Testis (tissue), 2 donors: ENCODE measurements at regions not wholly inside any gene's neighbourhood (a gene's known extent, or its start where the extent isn't known, plus 50 kb on each side); places are given as distances from the start of the nearest gene placed in this dataset.

Experiments used
- DNase-seq: peaks from one replicate; pipeline ENCODE4 v3.0.0-alpha.2; 2019
- H3K27ac ChIP-seq, 2 donors: fragments of 200-600 bp; sonication (generic); one replicate each; pipeline ENCODE4 v1.5.1; 2019
- H3K27me3 ChIP-seq: fragments of 200-600 bp; sonication (generic); one replicate; pipeline ENCODE4 v1.5.1; 2019
- H3K36me3 ChIP-seq: fragments of 200-600 bp; sonication (generic); one replicate; pipeline ENCODE4 v1.5.1; 2017; ENCODE audit warnings: low read depth; ENCODE audit errors: missing control alignments
- H3K4me1 ChIP-seq: fragments of 200-600 bp; sonication (generic); one replicate; pipeline ENCODE4 v1.5.1; 2019
- H3K4me3 ChIP-seq, 2 donors: fragments of 200-600 bp; sonication (generic); one replicate each; pipeline ENCODE4 v1.5.1; 2017 to 2019
- H3K9me3 ChIP-seq: fragments of 200-600 bp; sonication (generic); one replicate; pipeline ENCODE4 v1.5.1; 2017
- POLR2A ChIP-seq: fragments of 450-650 bp; IDR thresholded peaks from one replicate; pipeline ENCODE4 v1.6.1; 2017; ENCODE audit warnings: antibody characterized with exemption, mild to moderate bottlenecking, moderate library complexity
- WGBS, 2 donors: methylation state at CpG; one replicate each; pipeline ENCODE4 v1.1.5; 2018; 5-methylcytosine and 5-hydroxymethylcytosine counted together
- intact Hi-C: fragments of 100-400 bp; cut with DNase I; formaldehyde crosslinking; loops from one replicate; pipeline ENCODE4 v1.15.1; 2023; ENCODE audit warnings: low total_unique reads
- TF ChIP-seq, protein P1 (sequence below), 3 experiments: fragments of 450-650 bp in 2 of 3; fragments of 200-600 bp in 1 of 3; sonication (generic) in 1 of 3; IDR thresholded peaks; one replicate each; pipeline ENCODE4 v1.5.1; 2016 to 2019; ENCODE audit warnings: antibody characterized with exemption in 3 of 3, mild to moderate bottlenecking in 2 of 3, moderate library complexity in 1 of 3

DNA sequence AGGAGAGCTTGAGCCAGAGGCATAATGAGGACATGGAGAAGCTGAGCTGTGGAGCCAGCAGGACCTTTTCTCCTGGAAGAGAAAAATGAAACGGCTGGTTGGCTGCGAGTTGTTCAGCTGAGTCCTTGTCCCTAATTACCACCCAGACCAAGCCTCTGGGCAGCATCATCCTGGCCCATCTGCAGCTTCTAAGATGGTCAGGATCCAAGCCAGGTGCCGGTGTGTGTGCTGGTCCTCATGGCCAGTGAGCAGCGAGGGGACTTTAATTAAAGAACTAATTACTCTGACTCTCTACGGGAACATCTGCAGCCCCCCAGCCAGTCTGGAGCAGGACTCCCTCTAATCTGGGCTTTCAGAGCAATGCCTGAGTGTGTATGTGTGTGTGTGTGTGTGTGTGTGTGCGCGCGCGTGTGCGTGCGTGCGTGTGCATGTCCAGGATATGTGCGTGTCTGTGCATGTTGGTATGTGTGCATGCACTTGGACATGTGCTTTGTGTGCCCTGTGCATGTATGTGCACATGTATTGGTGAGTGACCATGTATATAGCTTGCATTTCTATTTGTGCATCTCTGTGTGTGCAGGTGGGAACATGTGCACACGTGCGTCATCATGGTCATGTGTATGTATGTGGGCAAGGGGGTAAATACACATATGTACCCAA is 173.9 kb downstream of the DHX35 start:
- no peaks in the 10 kb centered on the region for H3K9me3 ChIP-seq
- no peak for DNase-seq
- H3K27me3 ChIP-seq, result no peaks in the 10 kb centered on the region
- H3K36me3 ChIP-seq, result no peaks in the 10 kb centered on the region
- no peak overlapping the region for H3K27ac ChIP-seq
- intact Hi-C loops, result no loop called here
- whole genome bisulfite sequencing, 2 donors, result 78 to 95% methylated on average over 11 to 15 of the region's 15 CpGs
- no peak overlapping the region for H3K4me3 ChIP-seq
- TF ChIP-seq POLR2A, result no peak
- TF ChIP-seq, protein P1, sequence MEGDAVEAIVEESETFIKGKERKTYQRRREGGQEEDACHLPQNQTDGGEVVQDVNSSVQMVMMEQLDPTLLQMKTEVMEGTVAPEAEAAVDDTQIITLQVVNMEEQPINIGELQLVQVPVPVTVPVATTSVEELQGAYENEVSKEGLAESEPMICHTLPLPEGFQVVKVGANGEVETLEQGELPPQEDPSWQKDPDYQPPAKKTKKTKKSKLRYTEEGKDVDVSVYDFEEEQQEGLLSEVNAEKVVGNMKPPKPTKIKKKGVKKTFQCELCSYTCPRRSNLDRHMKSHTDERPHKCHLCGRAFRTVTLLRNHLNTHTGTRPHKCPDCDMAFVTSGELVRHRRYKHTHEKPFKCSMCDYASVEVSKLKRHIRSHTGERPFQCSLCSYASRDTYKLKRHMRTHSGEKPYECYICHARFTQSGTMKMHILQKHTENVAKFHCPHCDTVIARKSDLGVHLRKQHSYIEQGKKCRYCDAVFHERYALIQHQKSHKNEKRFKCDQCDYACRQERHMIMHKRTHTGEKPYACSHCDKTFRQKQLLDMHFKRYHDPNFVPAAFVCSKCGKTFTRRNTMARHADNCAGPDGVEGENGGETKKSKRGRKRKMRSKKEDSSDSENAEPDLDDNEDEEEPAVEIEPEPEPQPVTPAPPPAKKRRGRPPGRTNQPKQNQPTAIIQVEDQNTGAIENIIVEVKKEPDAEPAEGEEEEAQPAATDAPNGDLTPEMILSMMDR (IDR thresholded peaks at IDR 0.05), result no peak
- H3K4me1 ChIP-seq, result no peaks in the 10 kb centered on the region

DNA sequence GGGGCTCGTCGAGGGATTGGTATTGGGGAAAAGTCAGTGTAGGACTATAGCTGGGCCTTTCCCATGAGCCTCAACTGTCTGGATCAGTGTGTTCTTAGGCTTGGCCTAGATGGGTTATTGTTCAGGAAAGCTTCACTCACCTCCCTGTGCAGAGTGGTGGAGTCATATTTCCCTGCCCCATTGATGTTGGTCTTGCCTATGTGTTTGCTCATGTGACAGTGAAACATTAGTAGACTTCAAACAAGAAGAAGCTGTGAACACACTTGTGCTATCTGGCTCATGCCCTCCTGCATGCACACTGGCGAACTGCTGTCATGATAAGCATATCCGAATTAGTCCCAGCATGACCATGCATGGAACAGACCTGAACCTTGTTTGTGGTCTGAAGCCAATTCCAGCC is 171.1 kb downstream of the DHX35 start:
- no peak overlapping the region for H3K4me3 ChIP-seq
- no peak overlapping the region for H3K27ac ChIP-seq
- TF ChIP-seq, protein P1 (IDR thresholded peaks at IDR 0.05), result no peak
- no peak for TF ChIP-seq POLR2A
- H3K4me1 ChIP-seq, result no peaks in the 10 kb centered on the region
- intact Hi-C loops, result no loop called here
- no peaks in the 10 kb centered on the region for H3K36me3 ChIP-seq
- DNase-seq, result no peak
- H3K27me3 ChIP-seq, result no peaks in the 10 kb centered on the region
- H3K9me3 ChIP-seq, result no peaks in the 10 kb centered on the region
- 93 to 97% methylated on average over 4 of the region's 4 CpGs for WGBS, 2 donors

DNA sequence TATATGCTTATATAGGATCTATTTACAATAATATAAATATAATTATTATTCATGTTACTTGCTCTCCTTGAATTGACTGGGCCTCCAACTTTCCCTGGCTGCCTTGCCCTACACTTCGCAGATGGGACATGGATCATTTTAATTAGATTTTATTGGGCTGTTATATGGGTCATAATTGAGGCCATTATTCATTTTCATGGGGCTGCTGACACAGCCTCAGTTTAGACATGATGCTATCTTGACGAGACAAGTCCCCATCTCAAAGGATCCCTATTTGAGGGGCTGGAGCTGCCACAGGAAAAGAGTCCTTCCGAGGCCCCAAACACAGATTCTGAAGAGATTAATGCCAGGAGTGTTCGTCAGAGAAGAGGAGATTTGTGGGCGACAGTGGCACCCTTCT is 170.4 kb downstream of the DHX35 start:
- intact Hi-C loops, result no loop called here
- 87 to 95% methylated on average over 5 of the region's 5 CpGs for WGBS, 2 donors
- Histone ChIP-seq H3K4me1 (no peaks in the 10 kb centered on the region), H3K27ac (no peak overlapping the region), H3K27me3 (no peaks in the 10 kb centered on the region), H3K36me3 (no peaks in the 10 kb centered on the region), H3K9me3 (no peaks in the 10 kb centered on the region), H3K4me3 (no peak overlapping the region)
- DNase-seq, result no peak
- TF ChIP-seq POLR2A, result no peak
- TF ChIP-seq, protein P1 (IDR thresholded peaks at IDR 0.05), result no peak

DNA sequence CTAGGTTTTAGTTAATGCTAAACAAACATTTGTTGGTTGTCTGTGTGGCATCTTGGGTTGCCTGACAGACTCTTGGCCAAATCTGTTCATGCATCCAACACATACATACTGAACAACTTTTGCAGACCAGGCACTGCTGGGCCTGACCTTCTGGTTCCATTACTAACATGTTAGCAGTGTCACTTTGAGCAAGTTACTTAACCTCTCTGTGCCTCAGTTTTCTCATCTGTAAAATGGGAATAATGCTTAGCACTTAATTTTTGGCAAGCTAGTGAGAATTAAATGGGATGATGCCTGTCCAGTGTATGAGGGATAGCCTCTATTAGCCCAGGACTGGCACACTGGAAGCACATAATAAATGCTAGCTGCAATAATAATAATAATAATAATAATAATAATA is 169.9 kb downstream of the DHX35 start:
- H3K4me1 ChIP-seq, result no peaks in the 10 kb centered on the region
- H3K27me3 ChIP-seq, result no peaks in the 10 kb centered on the region
- H3K9me3 ChIP-seq, result no peaks in the 10 kb centered on the region
- TF ChIP-seq, protein P1 (IDR thresholded peaks at IDR 0.05), result no peak
- TF ChIP-seq POLR2A, result no peak
- intact Hi-C loops, result no loop called here
- H3K4me3 ChIP-seq, result no peak overlapping the region
- no peaks in the 10 kb centered on the region for H3K36me3 ChIP-seq
- H3K27ac ChIP-seq, result no peak overlapping the region
- DNase-seq, result no peak

DNA sequence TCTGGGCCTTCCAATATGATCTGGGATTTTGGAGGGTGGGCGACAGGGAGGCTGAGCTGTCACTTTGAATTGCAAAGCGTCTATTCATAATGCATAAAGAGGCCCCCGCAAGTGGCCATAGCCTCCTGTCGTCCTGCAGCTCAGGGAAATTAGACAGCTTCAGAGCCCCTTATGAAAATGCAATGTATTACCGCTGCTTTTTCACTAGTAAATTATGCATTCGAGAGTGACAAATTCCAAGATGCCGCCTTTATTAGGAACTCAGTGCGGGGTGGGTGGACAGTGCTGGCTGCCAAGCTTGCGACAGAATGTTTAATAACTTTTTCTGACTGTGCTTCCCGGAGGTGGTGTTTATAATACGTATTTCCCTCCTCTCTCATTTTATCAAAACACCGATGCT is 168.5 kb downstream of the DHX35 start:
- intact Hi-C loops, result no loop called here
- no peaks in the 10 kb centered on the region for H3K36me3 ChIP-seq
- WGBS, 2 donors, result 86 to 88% methylated on average over 12 of the region's 12 CpGs
- H3K4me1 ChIP-seq, result no peaks in the 10 kb centered on the region
- H3K9me3 ChIP-seq, result no peaks in the 10 kb centered on the region
- DNase-seq, result no peak
- H3K4me3 ChIP-seq, result no peak overlapping the region
- H3K27me3 ChIP-seq, result no peaks in the 10 kb centered on the region
- no peak for TF ChIP-seq POLR2A
- H3K27ac ChIP-seq, result no peak overlapping the region
